Endothelial cell (in vitro differentiated cells): ENCODE measurements at regions not wholly inside any gene's neighbourhood (a gene's known extent, or its start where the extent isn't known, plus 50 kb on each side); places are given as distances from the start of the nearest gene placed in this dataset.

Source experiments
- DNase-seq: peaks from one replicate; pipeline ENCODE4 v3.0.0; 2021; ENCODE audit warnings: low spot score
- H3K27ac Mint-ChIP-seq: one replicate; pipeline ENCODE4 v1.8.0; 2021; ENCODE audit warnings: mixed read lengths, inconsistent platforms; ENCODE audit not compliant: unreplicated experiment
- H3K27me3 Mint-ChIP-seq: one replicate; pipeline ENCODE4 v1.8.0; 2021; ENCODE audit warnings: mild to moderate bottlenecking, moderate library complexity, mixed read lengths, inconsistent platforms; ENCODE audit not compliant: unreplicated experiment
- H3K36me3 Mint-ChIP-seq: one replicate; pipeline ENCODE4 v1.8.0; 2021; ENCODE audit warnings: mild to moderate bottlenecking, low read depth, mixed read lengths, inconsistent platforms; ENCODE audit not compliant: unreplicated experiment
- H3K4me1 Mint-ChIP-seq: one replicate; pipeline ENCODE4 v1.8.0; 2021; ENCODE audit warnings: mild to moderate bottlenecking, mixed read lengths, inconsistent platforms; ENCODE audit not compliant: unreplicated experiment
- H3K4me3 Mint-ChIP-seq: one replicate; pipeline ENCODE4 v1.8.0; 2021; ENCODE audit warnings: mild to moderate bottlenecking, mixed read lengths, inconsistent platforms; ENCODE audit not compliant: unreplicated experiment
- H3K9me3 Mint-ChIP-seq: one replicate; pipeline ENCODE4 v1.8.0; 2021; ENCODE audit warnings: mixed read lengths, inconsistent platforms; ENCODE audit not compliant: unreplicated experiment
- CTCF ChIP-seq: fragments of 200-600 bp; sonication (generic); IDR thresholded peaks from one replicate; pipeline ENCODE4 v1.5.0; 2021; ENCODE audit warnings: antibody characterized with exemption; ENCODE audit not compliant: unreplicated experiment

DNA sequence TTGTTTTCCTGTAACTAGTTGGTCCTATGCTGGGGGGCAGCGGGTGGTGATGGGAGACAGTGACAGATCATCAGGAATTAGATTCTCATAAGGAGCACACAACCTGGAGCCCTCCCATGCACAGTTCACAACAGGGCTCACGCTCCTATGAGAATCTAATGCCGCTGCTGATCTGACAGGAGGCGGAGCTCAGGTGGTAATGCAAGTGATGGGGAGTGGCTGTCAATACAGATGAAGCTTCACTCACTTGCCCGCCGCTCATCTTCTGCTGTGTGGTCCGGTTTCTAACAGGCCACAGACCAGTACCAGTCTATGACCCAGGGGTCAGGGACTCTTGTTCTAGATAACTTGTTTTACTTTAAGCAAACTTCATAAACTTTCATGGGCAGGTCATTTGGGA lies 205.3 kb upstream of the SLC14A2 start:
- Mint-ChIP-seq H3K4me3 (no peak overlapping the region), H3K9me3 (no peaks in the 10 kb centered on the region), H3K27me3 (peaks cover 2% of the 10 kb centered on the region), H3K27ac (no peak overlapping the region), H3K36me3 (no peaks in the 10 kb centered on the region), H3K4me1 (no peaks in the 10 kb centered on the region)
- no peak for TF ChIP-seq CTCF
- DNase-seq = no peak

GRCh38 chr18:45412577-45412976 lies 202.7 kb upstream of the SLC14A2 start:
- no peaks in the 10 kb centered on the region for H3K27me3 Mint-ChIP-seq
- H3K36me3 Mint-ChIP-seq = no peaks in the 10 kb centered on the region
- H3K4me3 Mint-ChIP-seq = no peak overlapping the region
- TF ChIP-seq CTCF = no peak
- no peak for DNase-seq
- peaks cover 5% of the 10 kb centered on the region for H3K4me1 Mint-ChIP-seq
- H3K27ac Mint-ChIP-seq = no peak overlapping the region
- H3K9me3 Mint-ChIP-seq = no peaks in the 10 kb centered on the region

DNA sequence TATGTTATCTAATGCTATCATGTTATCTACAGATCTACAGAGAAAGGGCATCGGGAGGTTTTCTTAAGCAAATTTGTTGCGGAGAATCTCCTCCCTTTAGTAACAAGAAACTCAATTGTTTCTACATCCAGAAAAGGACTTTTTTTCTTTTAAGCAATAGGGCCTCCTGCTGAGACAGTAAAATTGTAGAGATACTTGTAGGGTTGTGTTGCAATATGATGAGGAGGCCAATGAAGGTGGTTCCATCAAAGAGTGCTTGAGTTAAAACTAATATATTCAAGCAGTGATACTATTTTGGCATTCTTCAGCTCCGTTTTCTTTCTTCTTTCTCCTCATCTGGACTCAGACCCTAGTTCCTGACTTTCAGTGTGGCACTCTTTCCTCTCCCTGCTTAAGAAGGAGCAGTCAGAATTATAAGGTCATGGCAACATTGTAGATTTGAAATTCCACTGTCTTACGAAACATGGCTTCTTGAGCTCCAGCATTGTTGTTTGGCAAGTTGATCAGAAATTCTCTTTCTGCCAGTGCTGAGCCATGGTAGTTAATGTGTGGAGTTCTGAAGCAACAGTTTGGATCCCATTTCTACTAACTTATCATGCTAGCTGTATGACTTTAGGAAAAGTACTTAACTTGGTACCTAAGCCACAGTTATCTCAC lies 202.0 kb upstream of the SLC14A2 start:
- H3K4me1 Mint-ChIP-seq = peaks cover 5% of the 10 kb centered on the region
- H3K4me3 Mint-ChIP-seq = no peak overlapping the region
- H3K9me3 Mint-ChIP-seq = no peaks in the 10 kb centered on the region
- H3K27me3 Mint-ChIP-seq = no peaks in the 10 kb centered on the region
- DNase-seq = no peak
- H3K27ac Mint-ChIP-seq = no peak overlapping the region
- H3K36me3 Mint-ChIP-seq = no peaks in the 10 kb centered on the region
- no peak for TF ChIP-seq CTCF

DNA sequence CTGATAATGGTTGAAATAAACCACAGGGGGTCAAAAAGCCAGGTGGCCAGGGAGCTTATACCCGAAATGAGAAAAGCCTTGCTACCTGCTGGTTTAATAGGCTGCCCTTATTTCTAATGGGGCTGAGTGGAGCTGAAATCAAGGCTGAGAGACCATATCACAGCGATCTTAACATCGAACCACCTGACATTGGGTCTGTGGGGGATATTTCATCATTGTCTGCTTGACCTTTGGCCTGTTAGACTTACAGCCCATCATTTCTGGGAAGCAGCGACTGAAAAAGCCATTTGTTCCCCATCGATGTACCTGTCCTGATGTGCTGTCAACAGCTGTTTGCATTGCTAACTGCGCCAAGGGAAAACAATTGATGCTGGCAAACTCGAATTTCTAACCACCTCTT lies 199.7 kb upstream of the SLC14A2 start:
- H3K9me3 Mint-ChIP-seq = no peaks in the 10 kb centered on the region
- DNase-seq = no peak

GRCh38 chr18:45416168-45416567 lies 199.1 kb upstream of the SLC14A2 start:
- H3K27me3 Mint-ChIP-seq = peaks cover 1% of the 10 kb centered on the region
- H3K4me1 Mint-ChIP-seq = peaks cover 5% of the 10 kb centered on the region
- H3K4me3 Mint-ChIP-seq = no peak overlapping the region
- DNase-seq = no peak
- H3K9me3 Mint-ChIP-seq = no peaks in the 10 kb centered on the region
- no peaks in the 10 kb centered on the region for H3K36me3 Mint-ChIP-seq
- no peak for TF ChIP-seq CTCF
- no peak overlapping the region for H3K27ac Mint-ChIP-seq

More for the DNA sequence above, 199.7 kb upstream of the SLC14A2 start:
- no peaks in the 10 kb centered on the region for H3K36me3 Mint-ChIP-seq
- TF ChIP-seq CTCF = no peak
- H3K27ac Mint-ChIP-seq = no peak overlapping the region
- H3K27me3 Mint-ChIP-seq = peaks cover 1% of the 10 kb centered on the region
- no peak overlapping the region for H3K4me3 Mint-ChIP-seq
- peaks cover 5% of the 10 kb centered on the region for H3K4me1 Mint-ChIP-seq
